Loucy (cell line): ENCODE measurements at regions not wholly inside any gene's neighbourhood (a gene's known extent, or its start where the extent isn't known, plus 50 kb on each side); places are given as distances from the start of the nearest gene placed in this dataset.

Experiments used
- H2AFZ ChIP-seq: fragments of 200-600 bp; sonication (generic); 2 replicates; pipeline ENCODE4 v1.6.0; 2016; ENCODE audit warnings: antibody characterized with exemption, mild to moderate bottlenecking, low read length, moderate library complexity
- H3F3A ChIP-seq: fragments of 200-600 bp; 2 replicates; pipeline ENCODE4 v1.6.0; 2016; ENCODE audit warnings: antibody characterized with exemption, low read depth, mild to moderate bottlenecking
- H3K27me3 ChIP-seq: fragments of 200-600 bp; sonication (generic); 2 replicates; pipeline ENCODE4 v1.6.1; 2014; ENCODE audit warnings: low read length, mild to moderate bottlenecking; ENCODE audit not compliant: insufficient read depth, poor library complexity, severe bottlenecking
- H3K36me3 ChIP-seq: fragments of 200-600 bp; sonication (generic); 2 replicates; pipeline ENCODE4 v1.6.1; 2016; ENCODE audit warnings: low read length; ENCODE audit not compliant: insufficient read depth
- H3K4me1 ChIP-seq: fragments of 200-600 bp; sonication (generic); 2 replicates; pipeline ENCODE4 v1.5.1; 2014; ENCODE audit warnings: low read length, mild to moderate bottlenecking; ENCODE audit not compliant: insufficient read depth, poor library complexity, severe bottlenecking
- H3K4me2 ChIP-seq: fragments of 200-600 bp; sonication (generic); 2 replicates; pipeline ENCODE4 v1.6.0; 2014; ENCODE audit warnings: antibody characterized with exemption, low read length, low read depth, mild to moderate bottlenecking; ENCODE audit not compliant: poor library complexity, severe bottlenecking
- H3K4me3 ChIP-seq: fragments of 200-600 bp; sonication (generic); 2 replicates; pipeline ENCODE4 v1.5.1; 2014; ENCODE audit warnings: low read length, mild to moderate bottlenecking, mixed read lengths; ENCODE audit not compliant: poor library complexity, severe bottlenecking
- H3K79me2 ChIP-seq: fragments of 200-600 bp; sonication (generic); 2 replicates; pipeline ENCODE4 v1.6.1; 2014; ENCODE audit warnings: low read length; ENCODE audit not compliant: insufficient read depth
- H3K9ac ChIP-seq: fragments of 200-600 bp; sonication (generic); 2 replicates; pipeline ENCODE4 v1.6.0; 2014; ENCODE audit warnings: mild to moderate bottlenecking, low read depth, low read length, moderate library complexity; ENCODE audit not compliant: poor library complexity, severe bottlenecking
- H3K9me2 ChIP-seq: fragments of 200-600 bp; sonication (generic); replicated peaks from 2 replicates; pipeline ENCODE4 v1.6.1; 2016; ENCODE audit warnings: low read depth, low read length, mixed read lengths
- H3K9me3 ChIP-seq: fragments of 200-600 bp; sonication (generic); 2 replicates; pipeline ENCODE4 v1.6.1; 2014; ENCODE audit warnings: mild to moderate bottlenecking, antibody characterized with exemption, low read length, low read depth; ENCODE audit not compliant: insufficient read depth
- H4K20me1 ChIP-seq: fragments of 200-600 bp; sonication (generic); 2 replicates; pipeline ENCODE4 v1.6.0; 2014; ENCODE audit warnings: antibody characterized with exemption, low read length, mild to moderate bottlenecking; ENCODE audit not compliant: insufficient read depth, poor library complexity, severe bottlenecking
- EZH2phosphoT487 ChIP-seq: fragments of 200-600 bp; IDR thresholded peaks from 2 replicates; pipeline ENCODE4 v1.6.1; 2018; ENCODE audit warnings: antibody characterized with exemption, mild to moderate bottlenecking, moderate library complexity, borderline replicate concordance
- TF ChIP-seq, protein P1 (sequence below): fragments of 200-600 bp; sonication (generic); conservative IDR thresholded peaks from 2 replicates; pipeline ENCODE4 v1.5.1; 2014; ENCODE audit warnings: mild to moderate bottlenecking, antibody characterized with exemption, low read length

- no peak overlapping the region for H2AFZ ChIP-seq
- H3F3A ChIP-seq = no peaks in the 10 kb centered on the region
- no peak overlapping the region for H3K4me2 ChIP-seq
- H3K27me3 ChIP-seq = no peaks in the 10 kb centered on the region
- H3K9me3 ChIP-seq = no peaks in the 10 kb centered on the region
- TF ChIP-seq EZH2phosphoT487 = no peak
- TF ChIP-seq, protein P1, sequence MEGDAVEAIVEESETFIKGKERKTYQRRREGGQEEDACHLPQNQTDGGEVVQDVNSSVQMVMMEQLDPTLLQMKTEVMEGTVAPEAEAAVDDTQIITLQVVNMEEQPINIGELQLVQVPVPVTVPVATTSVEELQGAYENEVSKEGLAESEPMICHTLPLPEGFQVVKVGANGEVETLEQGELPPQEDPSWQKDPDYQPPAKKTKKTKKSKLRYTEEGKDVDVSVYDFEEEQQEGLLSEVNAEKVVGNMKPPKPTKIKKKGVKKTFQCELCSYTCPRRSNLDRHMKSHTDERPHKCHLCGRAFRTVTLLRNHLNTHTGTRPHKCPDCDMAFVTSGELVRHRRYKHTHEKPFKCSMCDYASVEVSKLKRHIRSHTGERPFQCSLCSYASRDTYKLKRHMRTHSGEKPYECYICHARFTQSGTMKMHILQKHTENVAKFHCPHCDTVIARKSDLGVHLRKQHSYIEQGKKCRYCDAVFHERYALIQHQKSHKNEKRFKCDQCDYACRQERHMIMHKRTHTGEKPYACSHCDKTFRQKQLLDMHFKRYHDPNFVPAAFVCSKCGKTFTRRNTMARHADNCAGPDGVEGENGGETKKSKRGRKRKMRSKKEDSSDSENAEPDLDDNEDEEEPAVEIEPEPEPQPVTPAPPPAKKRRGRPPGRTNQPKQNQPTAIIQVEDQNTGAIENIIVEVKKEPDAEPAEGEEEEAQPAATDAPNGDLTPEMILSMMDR = no peak
- no peak overlapping the region for H3K4me3 ChIP-seq
- no peaks in the 10 kb centered on the region for H3K9me2 ChIP-seq
- H3K4me1 ChIP-seq = no peaks in the 10 kb centered on the region
- H3K36me3 ChIP-seq = no peaks in the 10 kb centered on the region
- no peak overlapping the region for H3K9ac ChIP-seq
- no peaks in the 10 kb centered on the region for H3K79me2 ChIP-seq
- no peaks in the 10 kb centered on the region for H4K20me1 ChIP-seq
These were observed 123.0 kb downstream of the FSCB start for GRCh38 chr14:44384093-44384492.

DNA sequence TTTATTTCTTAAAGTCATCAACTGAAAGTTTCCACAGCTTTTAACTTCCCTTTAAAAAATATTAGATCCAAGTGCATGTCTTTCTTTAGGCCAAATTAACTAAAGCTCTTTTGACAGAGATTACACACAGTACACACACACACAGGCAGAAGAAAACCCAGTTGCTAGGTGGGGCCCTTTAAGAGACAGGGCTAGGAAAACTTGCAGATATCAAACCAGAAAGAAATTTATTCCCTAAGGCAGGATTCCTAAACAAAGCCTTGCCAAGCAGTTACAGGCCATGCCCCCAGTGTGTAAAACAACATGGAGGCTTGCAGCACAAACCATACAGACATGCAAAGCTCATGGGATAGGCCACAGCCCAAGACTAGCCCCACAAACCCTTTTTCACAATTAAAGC is 123.4 kb downstream of the FSCB start:
- no peaks in the 10 kb centered on the region for H3K27me3 ChIP-seq
- H3K79me2 ChIP-seq = no peaks in the 10 kb centered on the region
- H3K4me1 ChIP-seq = no peaks in the 10 kb centered on the region
- H3K9ac ChIP-seq = no peak overlapping the region
- TF ChIP-seq, protein P1 = no peak
- TF ChIP-seq EZH2phosphoT487 = no peak
- H3K4me2 ChIP-seq = no peak overlapping the region
- no peaks in the 10 kb centered on the region for H3K9me3 ChIP-seq
- no peaks in the 10 kb centered on the region for H3F3A ChIP-seq
- H3K36me3 ChIP-seq = no peaks in the 10 kb centered on the region
- H3K4me3 ChIP-seq = no peak overlapping the region
- H4K20me1 ChIP-seq = no peaks in the 10 kb centered on the region
- H2AFZ ChIP-seq = no peak overlapping the region
- no peaks in the 10 kb centered on the region for H3K9me2 ChIP-seq

DNA sequence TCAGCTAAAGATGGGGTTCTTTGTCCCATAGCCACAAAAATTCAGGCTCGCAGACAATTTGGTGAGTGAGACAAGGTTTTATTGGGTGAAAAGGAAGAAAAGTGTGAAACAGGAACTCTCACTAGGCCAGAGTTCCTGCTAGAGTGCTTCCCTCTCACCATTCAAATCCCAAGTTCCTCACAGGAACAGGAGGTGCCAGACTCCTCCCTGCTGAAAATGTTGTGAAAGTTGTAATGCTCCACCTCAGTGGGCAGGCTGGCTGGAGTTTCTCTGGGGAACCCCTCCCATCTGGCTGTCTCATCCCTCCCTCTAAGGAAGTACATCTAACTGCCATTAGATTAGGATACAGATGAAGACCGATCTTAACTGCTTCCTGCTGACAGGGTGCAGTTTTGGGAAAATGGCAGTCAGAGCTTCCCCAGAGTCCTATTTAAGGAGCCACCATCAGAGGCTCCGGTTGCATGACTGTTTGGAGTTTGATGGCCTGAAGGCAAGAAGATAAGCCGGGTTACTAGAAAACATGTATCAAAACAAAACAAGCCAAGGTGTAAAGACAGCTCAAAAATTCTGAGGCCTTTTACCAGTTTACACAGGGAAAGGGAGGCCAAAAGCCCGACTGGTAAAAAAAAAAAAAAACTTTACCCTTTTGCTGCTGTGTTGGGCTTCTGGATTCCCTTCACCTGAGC is 127.6 kb downstream of the FSCB start:
- H3K9me3 ChIP-seq = 0 out of 2 replicates have a peak, but pooled peaks cover 7% of the 10 kb centered on the region
- H3K36me3 ChIP-seq = no peaks in the 10 kb centered on the region
- no peak overlapping the region for H3K4me2 ChIP-seq
- H3K4me3 ChIP-seq = no peak overlapping the region
- H3K9ac ChIP-seq = no peak overlapping the region
- H3K79me2 ChIP-seq = no peaks in the 10 kb centered on the region
- no peaks in the 10 kb centered on the region for H3K9me2 ChIP-seq
- no peaks in the 10 kb centered on the region for H3F3A ChIP-seq
- H3K27me3 ChIP-seq = no peaks in the 10 kb centered on the region
- H2AFZ ChIP-seq = no peak overlapping the region
- no peaks in the 10 kb centered on the region for H3K4me1 ChIP-seq
- no peaks in the 10 kb centered on the region for H4K20me1 ChIP-seq
- no peak for TF ChIP-seq EZH2phosphoT487
- TF ChIP-seq, protein P1 = no peak
